D721Med (cell line): ENCODE measurements at regions not wholly inside any gene's neighbourhood (a gene's known extent, or its start where the extent isn't known, plus 50 kb on each side); places are given as distances from the start of the nearest gene placed in this dataset.

Experiments used
- DNase-seq: peaks from one replicate; pipeline ENCODE4 v3.0.0; 2011; ENCODE audit warnings: low spot score; ENCODE audit not compliant: insufficient read length
- FAIRE-seq: peaks from 2 replicates; lab custom pipeline; 2011; peaks lifted over from hg19 to GRCh38; lab: Jason Lieb, UNC
- TF ChIP-seq, protein P1 (sequence below): IDR thresholded peaks from 2 replicates; pipeline ENCODE4 v1.5.1; 2012; ENCODE audit warnings: mild to moderate bottlenecking, control low read depth; ENCODE audit not compliant: insufficient read depth; ENCODE audit errors: missing control alignments

DNA sequence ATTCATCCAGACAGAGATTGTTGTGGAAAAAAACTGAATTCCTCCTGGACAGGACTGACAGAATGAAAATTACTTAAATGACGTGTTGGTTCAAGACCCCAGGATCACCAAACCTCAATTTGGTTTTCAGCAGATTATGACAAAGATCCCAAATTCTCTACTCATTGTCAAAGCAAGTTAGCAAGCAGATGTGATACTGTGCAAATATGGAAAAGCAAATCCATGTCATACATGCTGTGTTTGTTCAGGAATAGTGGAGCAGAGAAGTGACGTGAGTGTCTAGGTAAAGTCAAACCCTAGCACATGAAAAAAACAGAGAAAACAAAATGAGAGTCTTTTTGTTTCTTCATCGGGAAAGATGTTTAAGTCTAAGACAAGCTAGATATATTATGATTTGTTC is 169.2 kb upstream of the NBEA start:
- DNase-seq (no peak), FAIRE-seq (peak; percentile 64)
- TF ChIP-seq, protein P1, sequence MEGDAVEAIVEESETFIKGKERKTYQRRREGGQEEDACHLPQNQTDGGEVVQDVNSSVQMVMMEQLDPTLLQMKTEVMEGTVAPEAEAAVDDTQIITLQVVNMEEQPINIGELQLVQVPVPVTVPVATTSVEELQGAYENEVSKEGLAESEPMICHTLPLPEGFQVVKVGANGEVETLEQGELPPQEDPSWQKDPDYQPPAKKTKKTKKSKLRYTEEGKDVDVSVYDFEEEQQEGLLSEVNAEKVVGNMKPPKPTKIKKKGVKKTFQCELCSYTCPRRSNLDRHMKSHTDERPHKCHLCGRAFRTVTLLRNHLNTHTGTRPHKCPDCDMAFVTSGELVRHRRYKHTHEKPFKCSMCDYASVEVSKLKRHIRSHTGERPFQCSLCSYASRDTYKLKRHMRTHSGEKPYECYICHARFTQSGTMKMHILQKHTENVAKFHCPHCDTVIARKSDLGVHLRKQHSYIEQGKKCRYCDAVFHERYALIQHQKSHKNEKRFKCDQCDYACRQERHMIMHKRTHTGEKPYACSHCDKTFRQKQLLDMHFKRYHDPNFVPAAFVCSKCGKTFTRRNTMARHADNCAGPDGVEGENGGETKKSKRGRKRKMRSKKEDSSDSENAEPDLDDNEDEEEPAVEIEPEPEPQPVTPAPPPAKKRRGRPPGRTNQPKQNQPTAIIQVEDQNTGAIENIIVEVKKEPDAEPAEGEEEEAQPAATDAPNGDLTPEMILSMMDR = no peak

DNA sequence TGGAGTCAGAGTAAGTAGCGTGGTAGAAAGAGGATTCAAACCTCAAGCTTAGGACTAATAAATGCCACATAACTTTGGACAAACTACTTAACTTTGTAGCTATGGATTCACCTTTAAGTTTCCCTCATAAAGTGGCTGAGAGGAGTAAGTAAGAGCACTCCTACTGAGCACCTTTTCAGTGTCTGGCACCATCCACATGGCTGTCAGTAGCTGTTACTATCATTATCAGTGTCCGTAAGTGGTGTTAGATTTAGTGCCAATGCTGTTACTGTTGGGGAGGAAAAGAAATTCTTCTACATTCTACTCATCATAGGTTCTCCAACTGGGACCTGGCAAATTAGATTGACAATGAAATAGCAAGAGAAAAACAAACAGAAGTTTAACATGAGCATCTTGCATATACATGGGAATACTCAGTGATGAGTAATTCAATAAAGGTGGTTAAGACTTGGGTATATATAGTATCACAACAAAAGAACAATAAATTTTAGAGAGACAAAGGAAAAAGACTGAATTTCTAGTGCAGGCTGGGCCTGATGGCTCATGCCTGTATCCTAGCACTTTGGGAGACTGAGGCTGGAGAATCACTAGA is 165.6 kb upstream of the NBEA start:
- no peak for FAIRE-seq
- no peak for DNase-seq

DNA sequence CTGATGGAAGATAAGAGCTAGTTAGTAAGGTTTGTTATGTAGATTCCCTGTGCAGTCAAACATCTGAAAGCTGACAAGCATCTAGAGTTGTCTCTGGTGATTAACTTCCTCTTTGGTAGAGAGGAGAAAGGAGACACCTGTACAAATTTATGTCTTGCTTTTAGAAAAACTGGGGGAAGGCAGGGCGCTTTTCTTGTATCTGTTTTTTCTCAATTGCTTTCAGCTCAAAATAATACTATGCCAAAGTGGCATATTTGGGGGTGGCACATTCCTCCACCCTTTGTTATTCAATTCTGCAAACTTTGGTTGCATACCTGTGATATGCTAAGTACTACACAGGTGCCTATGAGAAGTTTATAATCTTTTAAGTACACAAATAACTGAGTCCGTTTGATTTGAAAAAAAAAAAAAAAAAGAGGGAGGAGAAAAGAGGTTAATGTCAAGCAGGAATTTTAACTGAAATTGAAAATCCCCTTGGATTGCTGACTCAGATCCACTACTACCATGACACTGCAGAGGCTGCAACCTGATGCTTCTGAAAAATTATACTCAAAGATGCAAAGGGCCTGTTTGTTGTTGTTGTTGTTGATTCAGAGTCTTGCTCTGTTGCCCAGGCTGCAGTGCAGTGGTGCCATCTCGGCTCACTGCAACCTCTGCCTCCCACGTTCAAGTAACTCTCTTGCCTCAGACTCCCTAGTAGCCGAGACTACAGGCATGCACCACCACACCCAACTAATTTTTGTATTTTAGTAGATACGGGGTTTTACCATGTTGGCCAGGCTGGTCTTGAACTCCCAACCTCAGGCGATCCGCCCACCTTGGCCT is 164.8 kb upstream of the NBEA start:
- FAIRE-seq (no peak), DNase-seq (no peak)
- TF ChIP-seq, protein P1 = no peak

More for the DNA sequence above, 165.6 kb upstream of the NBEA start:
- TF ChIP-seq, protein P1 = no peak

DNA sequence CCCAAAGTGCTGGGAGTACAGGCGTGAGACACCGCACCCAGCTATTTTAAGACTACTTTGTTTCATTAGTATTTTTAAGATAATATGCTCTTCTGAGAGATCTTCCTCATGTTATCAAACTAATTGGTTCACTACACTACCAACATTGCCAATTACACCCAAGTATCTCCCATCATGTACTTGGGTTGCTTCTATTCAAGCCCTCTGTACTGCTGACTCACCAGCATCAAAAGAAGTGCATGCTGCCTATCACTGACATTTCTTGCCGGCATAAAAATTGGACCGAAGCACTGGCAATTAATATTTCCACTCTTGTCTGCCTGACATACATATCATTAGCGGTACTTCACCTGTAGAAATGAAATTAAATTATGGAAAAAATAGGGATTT is 164.2 kb upstream of the NBEA start:
- FAIRE-seq (no peak), DNase-seq (no peak)
- TF ChIP-seq, protein P1 = no peak

DNA sequence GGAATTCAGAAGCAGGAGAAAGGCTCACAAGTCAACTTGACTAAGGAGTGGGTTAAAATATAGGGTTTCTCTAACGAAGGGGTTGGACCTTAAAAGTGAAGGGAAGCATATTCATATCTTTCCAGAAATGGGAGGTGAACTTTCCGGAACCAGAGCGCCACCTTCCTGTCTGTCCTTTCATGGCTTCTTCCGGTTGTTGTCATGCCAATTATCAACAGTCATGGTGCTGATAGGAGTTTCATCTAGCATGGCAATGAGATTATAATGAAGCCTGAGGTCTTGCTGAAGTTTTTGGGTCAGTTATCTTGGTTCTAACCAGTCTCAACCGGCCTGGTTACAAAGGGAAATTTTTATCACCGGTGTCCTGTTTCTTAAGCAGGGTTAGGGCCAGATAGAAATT is 162.9 kb upstream of the NBEA start:
- no peak for DNase-seq
- FAIRE-seq = no peak
- TF ChIP-seq, protein P1 = peak; percentile 25

DNA sequence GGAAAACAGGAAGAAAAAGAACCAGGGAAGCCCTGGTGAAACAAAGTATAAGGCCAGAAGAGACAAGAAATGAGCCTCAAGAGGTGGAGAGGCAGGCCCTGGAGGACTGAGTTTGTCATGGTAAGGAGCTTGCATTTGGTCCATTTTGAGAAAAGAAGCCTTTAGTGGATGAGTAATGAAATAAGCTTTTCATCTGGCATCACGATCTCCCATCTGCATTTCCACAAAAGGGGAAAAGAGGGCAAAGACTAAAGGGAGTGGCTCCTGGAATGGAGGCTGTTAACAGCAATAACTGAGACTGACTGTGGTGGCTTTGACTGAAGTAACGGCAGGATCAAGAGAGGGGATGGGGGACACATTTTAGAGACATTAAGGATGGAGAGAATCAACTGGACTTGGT is 148.8 kb upstream of the NBEA start:
- DNase-seq = no peak
- no peak for FAIRE-seq
- TF ChIP-seq, protein P1 = no peak

DNA sequence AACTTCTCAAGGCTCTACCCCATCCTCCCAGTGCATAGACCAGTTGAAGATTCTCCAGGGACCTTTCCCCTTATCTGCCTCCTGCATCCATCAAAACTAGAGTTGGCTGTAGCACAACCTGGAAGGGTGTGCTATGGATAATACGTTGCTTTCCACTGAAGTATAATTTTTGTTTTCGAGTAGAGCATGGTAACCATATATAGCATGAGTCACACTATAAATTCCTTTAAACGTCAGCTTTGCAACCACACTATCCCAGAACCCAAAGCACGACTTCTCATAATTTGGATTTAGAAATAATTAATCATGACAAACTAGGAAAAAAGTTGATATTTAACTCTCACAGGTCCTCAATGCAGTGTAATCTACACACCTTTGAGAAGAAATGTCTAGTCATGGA is 138.3 kb upstream of the NBEA start:
- no peak for FAIRE-seq
- TF ChIP-seq, protein P1 = no peak
- no peak for DNase-seq
